ENCODE measurements at regions not wholly inside any gene's neighbourhood (a gene's known extent, or its start where the extent isn't known, plus 50 kb on each side); places are given as distances from the start of the nearest gene placed in this dataset.

DNA sequence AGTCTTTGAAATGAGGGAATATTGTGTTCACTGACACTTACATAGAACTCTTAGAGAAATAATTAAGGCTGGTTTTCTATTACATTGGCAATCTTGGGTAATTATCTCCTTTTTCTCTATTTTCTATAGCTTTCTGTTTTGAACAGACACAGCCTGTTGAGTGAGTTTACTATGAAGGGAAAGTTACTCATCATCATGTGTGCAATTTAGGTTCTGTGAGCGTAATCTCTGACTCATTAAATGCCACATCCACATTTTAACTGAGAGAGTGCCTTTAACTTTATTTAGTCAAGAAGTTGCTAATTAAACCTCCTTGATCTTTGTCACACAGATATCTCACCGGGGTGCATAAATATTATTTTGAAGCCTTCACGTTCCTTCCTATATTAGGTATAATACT lies 174.0 kb upstream of the SLC8A1 start:
- no peaks in the 10 kb centered on the region for H3K27me3 Mint-ChIP-seq
- H3K27ac Mint-ChIP-seq, result no peak overlapping the region
- DNase-seq (ENCODE audit: low spot score in 2 of 2) (no peak), ATAC-seq (ENCODE audit: low read depth) (no peak)
- H3K4me3 Mint-ChIP-seq, result no peak overlapping the region
- H3K36me3 Mint-ChIP-seq, result no peaks in the 10 kb centered on the region
- no peaks in the 10 kb centered on the region for H3K9me3 Mint-ChIP-seq
- H3K4me1 Mint-ChIP-seq, result no peaks in the 10 kb centered on the region

DNA sequence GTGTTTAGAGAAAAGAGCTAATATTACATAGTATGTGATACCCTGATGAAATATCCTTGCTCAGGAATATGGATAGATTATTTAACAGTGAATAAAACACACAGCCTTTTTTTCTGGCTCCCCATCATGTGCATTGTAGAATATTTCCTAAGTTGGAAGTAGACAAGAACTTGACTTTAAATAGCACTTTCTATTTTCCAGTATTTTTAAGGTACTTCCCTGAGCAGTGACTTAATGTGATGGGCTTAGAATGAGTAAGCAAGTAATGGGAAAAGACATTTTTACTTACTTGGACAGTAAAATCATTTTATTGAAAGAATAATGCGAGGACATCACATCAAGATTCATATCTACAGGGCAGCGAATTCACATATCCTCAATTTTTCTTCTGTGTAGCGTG lies 176.7 kb upstream of the SLC8A1 start:
- H3K4me3 Mint-ChIP-seq, result no peak overlapping the region
- H3K9me3 Mint-ChIP-seq, result no peaks in the 10 kb centered on the region
- ATAC-seq (ENCODE audit: low read depth) (no peak), DNase-seq (ENCODE audit: low spot score in 2 of 2) (no peak)
- no peaks in the 10 kb centered on the region for H3K27me3 Mint-ChIP-seq
- H3K36me3 Mint-ChIP-seq, result no peaks in the 10 kb centered on the region
- no peaks in the 10 kb centered on the region for H3K4me1 Mint-ChIP-seq
- H3K27ac Mint-ChIP-seq, result no peak overlapping the region

DNA sequence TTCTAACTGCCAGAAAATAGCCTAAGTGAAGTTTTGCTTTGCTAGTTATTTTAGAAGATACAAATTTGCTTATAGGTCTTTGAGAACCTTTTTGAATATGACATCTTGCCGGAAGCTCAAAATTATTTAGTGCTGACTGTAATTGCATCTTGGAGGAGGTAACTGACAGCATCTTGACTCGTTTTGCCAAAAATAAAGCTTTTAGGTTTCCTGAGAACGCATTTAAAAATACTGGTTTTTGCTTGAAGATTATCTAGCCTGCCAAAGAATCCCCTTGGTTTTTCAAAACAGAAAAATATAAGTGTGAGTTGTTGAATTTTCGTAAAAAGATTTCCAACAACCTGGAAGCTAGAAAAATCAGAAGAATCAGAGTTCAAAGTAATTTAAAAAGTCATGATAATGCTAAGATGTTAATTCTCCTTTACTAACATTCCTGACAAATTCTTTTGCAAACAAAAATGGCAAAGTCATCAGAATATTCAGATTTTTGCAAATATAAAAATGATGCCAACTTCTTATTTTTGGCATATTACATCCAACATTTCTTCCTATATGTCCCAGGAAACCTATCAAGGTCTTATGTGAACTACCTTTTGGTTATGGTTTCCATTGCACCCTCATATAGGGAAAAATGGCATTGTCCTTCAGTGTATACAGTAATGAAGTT lies 178.0 kb upstream of the SLC8A1 start:
- no peaks in the 10 kb centered on the region for H3K9me3 Mint-ChIP-seq
- no peak overlapping the region for H3K4me3 Mint-ChIP-seq
- H3K27me3 Mint-ChIP-seq, result no peaks in the 10 kb centered on the region
- no peaks in the 10 kb centered on the region for H3K36me3 Mint-ChIP-seq
- no peaks in the 10 kb centered on the region for H3K4me1 Mint-ChIP-seq
- DNase-seq (ENCODE audit: low spot score in 2 of 2), result no peak
- no peak for ATAC-seq (ENCODE audit: low read depth)
- no peak overlapping the region for H3K27ac Mint-ChIP-seq

DNA sequence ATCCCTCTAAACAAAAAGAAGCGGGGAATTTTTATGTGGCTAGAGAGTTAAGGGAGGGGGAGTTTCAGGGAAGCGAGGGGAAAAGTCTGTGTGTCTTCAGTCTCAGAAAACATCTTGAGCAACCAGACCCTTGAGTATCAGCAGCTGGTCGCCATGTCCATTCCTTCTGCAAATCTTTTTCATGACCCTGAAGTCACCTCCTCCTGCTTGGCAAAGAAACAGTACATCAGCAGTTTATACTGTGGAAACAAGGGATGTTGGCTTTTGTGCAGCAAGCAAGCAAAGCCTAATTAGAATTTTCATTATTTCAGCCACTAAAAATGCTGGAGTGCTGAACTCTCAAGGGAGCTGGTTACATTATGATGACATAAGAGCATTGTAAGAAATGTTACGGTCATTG lies 187.4 kb upstream of the SLC8A1 start:
- H3K9me3 Mint-ChIP-seq, result no peaks in the 10 kb centered on the region
- DNase-seq (ENCODE audit: low spot score in 2 of 2), result no peak
- H3K36me3 Mint-ChIP-seq, result no peaks in the 10 kb centered on the region
- H3K4me3 Mint-ChIP-seq, result no peak overlapping the region
- H3K27ac Mint-ChIP-seq, result no peak overlapping the region
- H3K4me1 Mint-ChIP-seq, result no peaks in the 10 kb centered on the region
- no peaks in the 10 kb centered on the region for H3K27me3 Mint-ChIP-seq
- ATAC-seq (ENCODE audit: low read depth), result no peak

DNA sequence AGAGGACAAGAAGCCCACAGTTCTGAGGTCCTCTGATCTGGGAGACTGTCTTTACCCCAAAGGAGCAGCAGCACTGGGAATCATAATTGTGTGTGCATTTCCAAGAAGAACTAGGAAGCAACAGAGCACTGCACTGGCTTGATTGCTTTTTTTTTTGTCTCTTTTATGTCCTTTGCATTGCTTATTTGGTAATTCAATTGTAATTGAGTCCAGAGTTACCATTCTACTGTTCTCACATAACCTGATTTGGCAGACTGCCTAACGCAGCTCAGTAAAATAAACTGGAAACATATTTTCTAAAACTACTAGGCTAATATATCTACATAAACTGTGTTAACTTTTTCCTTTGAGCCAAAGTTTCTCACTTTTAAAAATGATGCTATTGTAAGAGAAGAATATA lies 190.3 kb upstream of the SLC8A1 start:
- Mint-ChIP-seq H3K27me3 (no peaks in the 10 kb centered on the region), H3K4me3 (no peak overlapping the region), H3K27ac (no peak overlapping the region), H3K4me1 (no peaks in the 10 kb centered on the region), H3K36me3 (no peaks in the 10 kb centered on the region), H3K9me3 (no peaks in the 10 kb centered on the region)
- DNase-seq (ENCODE audit: low spot score in 2 of 2) (no peak), ATAC-seq (ENCODE audit: low read depth) (no peak)

DNA sequence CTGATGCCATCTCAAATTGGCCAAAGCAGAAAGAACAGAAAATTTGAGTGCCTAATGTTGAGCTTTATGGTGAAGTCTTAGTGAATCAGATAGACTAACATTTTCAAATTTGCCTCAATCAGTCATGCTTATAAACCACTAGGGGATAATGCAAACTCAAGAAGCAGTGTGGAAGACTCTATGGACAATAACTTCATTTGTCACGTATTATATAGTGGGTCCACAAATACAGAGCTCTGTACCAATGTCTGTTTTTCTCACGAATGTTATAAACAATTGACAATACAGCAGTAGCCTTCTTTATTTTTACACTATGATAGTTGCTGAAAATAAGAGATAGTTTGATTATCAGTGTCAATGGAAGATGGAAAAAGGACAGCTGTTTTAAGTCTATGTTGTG lies 190.8 kb upstream of the SLC8A1 start:
- H3K9me3 Mint-ChIP-seq, result peaks cover 1% of the 10 kb centered on the region
- ATAC-seq (ENCODE audit: low read depth) (no peak), DNase-seq (ENCODE audit: low spot score in 2 of 2) (no peak)
- no peaks in the 10 kb centered on the region for H3K36me3 Mint-ChIP-seq
- no peak overlapping the region for H3K27ac Mint-ChIP-seq
- H3K4me3 Mint-ChIP-seq, result no peak overlapping the region
- H3K27me3 Mint-ChIP-seq, result no peaks in the 10 kb centered on the region
- H3K4me1 Mint-ChIP-seq, result no peaks in the 10 kb centered on the region

DNA sequence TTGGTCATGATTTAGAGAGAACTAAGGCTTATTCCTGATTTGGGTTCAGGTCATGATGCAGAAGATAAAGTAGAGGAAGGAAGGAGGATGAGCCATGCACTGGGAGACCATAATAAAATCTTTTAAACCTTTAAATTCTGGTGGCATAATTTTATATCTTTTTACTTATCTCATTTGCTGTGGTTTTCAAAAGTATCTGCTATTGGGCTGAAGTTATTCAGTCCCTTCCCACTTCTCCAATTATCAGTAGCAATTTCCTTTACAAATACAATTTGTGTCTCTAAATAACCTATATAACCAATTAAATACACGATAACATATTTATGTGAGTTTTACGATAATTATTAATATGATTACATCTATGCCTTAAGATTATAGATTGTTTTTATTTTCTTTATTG lies 194.8 kb upstream of the SLC8A1 start:
- DNase-seq (ENCODE audit: low spot score in 2 of 2), result no peak
- no peaks in the 10 kb centered on the region for H3K36me3 Mint-ChIP-seq
- H3K4me1 Mint-ChIP-seq, result no peaks in the 10 kb centered on the region
- no peaks in the 10 kb centered on the region for H3K27me3 Mint-ChIP-seq
- no peak overlapping the region for H3K27ac Mint-ChIP-seq
- ATAC-seq (ENCODE audit: low read depth), result no peak
- no peak overlapping the region for H3K4me3 Mint-ChIP-seq
- peaks cover 1% of the 10 kb centered on the region for H3K9me3 Mint-ChIP-seq

DNA sequence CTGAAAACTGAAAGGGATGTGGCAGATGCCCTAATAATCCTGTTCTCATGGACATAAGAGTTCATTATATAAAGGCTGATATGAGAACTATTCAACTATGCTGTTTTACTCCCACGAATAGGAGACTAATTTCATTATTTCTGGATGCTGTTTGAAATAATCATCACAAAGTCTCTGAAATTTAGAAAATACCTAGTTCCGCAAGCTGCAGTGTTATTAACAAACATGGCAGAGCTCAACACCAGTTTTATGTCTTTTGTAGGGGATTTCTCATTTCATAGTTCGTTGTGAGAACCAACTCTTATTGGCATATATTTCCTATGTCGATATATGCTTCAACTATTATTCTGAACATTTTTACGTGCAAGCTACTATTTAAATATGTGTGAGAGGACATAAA lies 200.3 kb upstream of the SLC8A1 start:
- ATAC-seq (ENCODE audit: low read depth), result no peak
- Mint-ChIP-seq H3K27ac (no peak overlapping the region), H3K36me3 (no peaks in the 10 kb centered on the region), H3K27me3 (no peaks in the 10 kb centered on the region), H3K4me3 (no peak overlapping the region), H3K9me3 (peaks cover 2% of the 10 kb centered on the region), H3K4me1 (no peaks in the 10 kb centered on the region)
- no peak for DNase-seq (ENCODE audit: low spot score in 2 of 2)

DNA sequence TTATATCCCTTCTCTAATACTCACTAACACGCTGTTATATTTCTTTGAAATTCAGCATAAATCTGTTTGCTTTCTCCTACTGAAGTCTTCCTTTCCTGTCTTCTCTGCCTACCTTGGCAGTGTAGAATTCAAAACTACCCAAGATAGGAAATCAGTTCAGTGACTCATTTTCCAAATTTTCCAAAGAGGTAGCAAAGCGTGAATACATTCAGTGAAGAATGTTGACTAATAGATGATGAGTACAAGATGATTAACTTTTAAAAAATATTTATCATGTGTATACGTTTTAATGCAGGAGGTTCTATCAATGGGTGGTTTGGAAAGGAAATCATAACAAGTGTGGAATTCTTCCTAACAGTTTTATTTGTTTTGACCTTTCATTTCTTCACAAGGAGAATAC lies 201.9 kb upstream of the SLC8A1 start:
- H3K27ac Mint-ChIP-seq, result no peak overlapping the region
- no peak overlapping the region for H3K4me3 Mint-ChIP-seq
- no peaks in the 10 kb centered on the region for H3K4me1 Mint-ChIP-seq
- ATAC-seq (ENCODE audit: low read depth) (no peak), DNase-seq (ENCODE audit: low spot score in 2 of 2) (no peak)
- H3K9me3 Mint-ChIP-seq, result peaks cover 2% of the 10 kb centered on the region
- no peaks in the 10 kb centered on the region for H3K36me3 Mint-ChIP-seq
- H3K27me3 Mint-ChIP-seq, result no peaks in the 10 kb centered on the region

DNA sequence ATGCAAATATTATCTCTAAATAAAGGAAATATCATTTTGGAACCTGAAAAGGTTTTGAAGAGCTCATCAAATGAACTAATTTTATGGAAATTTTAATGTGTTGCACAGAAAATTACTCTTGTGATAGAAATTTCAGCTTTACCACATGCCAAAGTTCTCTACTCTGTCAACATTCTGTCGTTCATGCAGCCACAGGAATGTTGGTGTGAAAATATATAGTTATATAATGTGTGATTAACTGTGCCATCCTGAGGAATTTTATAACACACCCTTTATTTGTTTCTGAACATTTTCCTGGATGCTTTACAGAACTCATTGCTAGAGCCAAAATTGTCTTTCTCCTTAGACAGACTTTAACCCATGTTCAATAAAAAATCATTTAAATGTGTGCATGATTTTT lies 202.5 kb upstream of the SLC8A1 start:
- Mint-ChIP-seq H3K36me3 (no peaks in the 10 kb centered on the region), H3K9me3 (peaks cover 2% of the 10 kb centered on the region), H3K27ac (no peak overlapping the region), H3K27me3 (no peaks in the 10 kb centered on the region), H3K4me1 (no peaks in the 10 kb centered on the region), H3K4me3 (no peak overlapping the region)
- no peak for ATAC-seq (ENCODE audit: low read depth)
- no peak for DNase-seq (ENCODE audit: low spot score in 2 of 2)

DNA sequence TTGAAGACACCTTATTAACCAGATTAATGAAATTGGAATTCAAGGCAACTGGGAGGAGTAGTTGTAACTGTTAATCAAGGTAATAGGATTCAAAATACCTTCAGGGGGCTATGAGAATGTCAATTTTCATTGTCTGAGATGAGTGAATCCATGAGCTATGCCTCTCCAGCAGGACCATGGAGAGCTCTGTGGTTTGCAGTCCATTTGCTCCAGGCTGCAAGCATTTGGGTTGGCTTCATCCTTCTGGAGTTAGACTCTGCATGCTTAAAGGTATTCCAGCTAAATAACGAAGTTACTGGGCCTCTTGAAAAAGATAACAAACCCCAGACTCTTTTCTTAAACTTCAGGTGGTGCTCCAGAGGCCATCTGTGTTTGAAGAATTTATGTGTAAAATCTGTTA lies 207.1 kb upstream of the SLC8A1 start:
- Mint-ChIP-seq H3K4me3 (no peak overlapping the region), H3K9me3 (peaks cover 3% of the 10 kb centered on the region), H3K27me3 (no peaks in the 10 kb centered on the region)

DNA sequence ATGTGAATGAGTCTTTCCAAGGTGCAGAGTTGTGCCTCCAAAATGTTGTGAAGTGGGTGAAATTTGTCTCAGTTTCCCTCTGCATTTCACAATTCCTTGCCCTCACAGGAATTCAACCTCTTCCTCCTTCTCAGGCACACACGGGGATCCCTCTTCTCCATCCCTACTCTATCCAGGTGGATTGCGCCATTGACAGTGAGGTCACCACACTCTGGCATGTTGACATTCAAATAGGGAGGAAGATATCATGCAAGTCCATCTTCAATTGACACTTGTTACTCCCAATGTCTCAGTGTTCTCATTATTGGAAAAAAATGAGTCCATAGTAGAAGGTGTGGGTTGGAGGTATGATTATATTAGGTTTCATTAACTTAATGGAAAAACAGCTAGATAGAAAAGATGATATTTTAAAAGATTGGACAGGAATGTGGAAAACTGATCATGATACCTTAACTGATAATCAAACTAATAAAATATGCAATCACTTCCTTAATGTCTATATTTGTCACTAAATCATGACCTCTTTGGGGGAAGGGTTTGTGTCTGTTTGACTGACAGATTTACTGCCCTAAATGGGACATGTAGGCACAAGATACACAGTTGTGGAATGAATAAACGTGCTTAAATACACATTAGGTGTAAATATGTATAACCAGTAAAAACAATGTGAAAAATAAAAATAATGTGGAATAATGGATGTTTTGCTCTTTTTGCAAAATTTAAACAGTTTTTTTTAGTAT lies 213.8 kb upstream of the SLC8A1 start:
- no peak overlapping the region for H3K4me3 Mint-ChIP-seq
- ATAC-seq (ENCODE audit: low read depth) (no peak), DNase-seq (ENCODE audit: low spot score in 2 of 2) (no peak)
- peaks cover 4% of the 10 kb centered on the region for H3K9me3 Mint-ChIP-seq
- no peaks in the 10 kb centered on the region for H3K27me3 Mint-ChIP-seq
- H3K27ac Mint-ChIP-seq, result no peak overlapping the region
- no peaks in the 10 kb centered on the region for H3K4me1 Mint-ChIP-seq
- H3K36me3 Mint-ChIP-seq, result no peaks in the 10 kb centered on the region

More for the DNA sequence above, 207.1 kb upstream of the SLC8A1 start:
- ATAC-seq (ENCODE audit: low read depth) (no peak), DNase-seq (ENCODE audit: low spot score in 2 of 2) (no peak)
- Mint-ChIP-seq H3K4me1 (no peaks in the 10 kb centered on the region), H3K27ac (no peak overlapping the region), H3K36me3 (no peaks in the 10 kb centered on the region)

DNA sequence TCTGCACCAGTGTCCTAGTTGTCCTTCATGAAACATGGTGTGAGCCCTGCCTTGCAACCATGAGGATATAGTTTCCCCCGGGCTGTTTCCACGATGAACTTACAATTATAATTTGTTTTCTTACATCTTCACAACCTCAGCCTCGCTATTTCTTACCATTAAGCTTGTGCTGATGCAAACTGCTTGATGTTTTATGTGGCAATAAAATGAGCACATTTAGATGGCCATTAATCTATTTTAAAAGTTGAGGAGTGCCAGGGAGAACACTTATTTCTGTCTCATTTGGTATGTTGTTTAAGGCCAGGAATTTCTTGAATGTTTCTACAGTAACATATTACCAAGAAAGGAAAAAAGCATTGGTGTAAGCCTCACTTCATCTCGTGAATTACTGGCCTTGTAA lies 214.5 kb upstream of the SLC8A1 start:
- no peaks in the 10 kb centered on the region for H3K27me3 Mint-ChIP-seq
- DNase-seq (ENCODE audit: low spot score in 2 of 2), result no peak
- no peaks in the 10 kb centered on the region for H3K36me3 Mint-ChIP-seq
- H3K4me3 Mint-ChIP-seq, result no peak overlapping the region
- no peak overlapping the region for H3K27ac Mint-ChIP-seq
- H3K9me3 Mint-ChIP-seq, result peaks cover 2% of the 10 kb centered on the region
- no peak for ATAC-seq (ENCODE audit: low read depth)
- H3K4me1 Mint-ChIP-seq, result no peaks in the 10 kb centered on the region

DNA sequence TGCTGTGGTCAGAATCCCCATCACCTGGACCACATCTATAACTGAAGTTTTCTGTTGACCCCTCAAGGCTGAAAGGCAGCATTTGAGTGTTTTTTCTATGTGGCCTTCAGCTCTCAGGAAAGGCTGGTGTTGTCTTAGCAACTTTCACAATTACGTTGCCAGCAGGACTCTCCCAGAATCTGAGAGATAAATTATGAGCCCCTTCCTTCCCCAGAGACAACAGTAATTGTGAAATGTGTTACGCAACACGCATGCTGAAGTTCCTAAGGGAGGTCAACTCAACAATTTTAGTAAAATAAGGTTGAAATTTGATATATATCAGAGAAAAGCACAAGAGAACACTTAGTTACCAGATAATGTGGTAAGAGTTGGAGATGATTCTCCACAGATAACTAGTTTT lies 216.5 kb upstream of the SLC8A1 start:
- ATAC-seq (ENCODE audit: low read depth), result no peak
- Mint-ChIP-seq H3K9me3 (peaks cover 3% of the 10 kb centered on the region), H3K4me1 (no peaks in the 10 kb centered on the region), H3K36me3 (no peaks in the 10 kb centered on the region), H3K27me3 (no peaks in the 10 kb centered on the region), H3K4me3 (no peak overlapping the region), H3K27ac (no peak overlapping the region)
- DNase-seq (ENCODE audit: low spot score in 2 of 2), result no peak

All from memory B cell (primary cell).